HFFc6 (cell line): ENCODE measurements at regions not wholly inside any gene's neighbourhood (a gene's known extent, or its start where the extent isn't known, plus 50 kb on each side); places are given as distances from the start of the nearest gene placed in this dataset.

Experiments
- DNase-seq: peaks from one replicate; pipeline ENCODE4 v3.0.0-alpha.2; 2018
- H3K27ac Mint-ChIP-seq: 2 replicates; pipeline ENCODE4 v1.8.0; 2020; ENCODE audit warnings: mild to moderate bottlenecking, mixed read lengths
- H3K27me3 Mint-ChIP-seq: 2 replicates; pipeline ENCODE4 v1.8.0; 2021; ENCODE audit warnings: mild to moderate bottlenecking, moderate library complexity, mixed read lengths; ENCODE audit not compliant: insufficient read depth
- H3K36me3 Mint-ChIP-seq: 2 replicates; pipeline ENCODE4 v1.8.0; 2021; ENCODE audit warnings: low read depth, mixed read lengths
- H3K4me1 Mint-ChIP-seq: 2 replicates; pipeline ENCODE4 v1.8.0; 2020; ENCODE audit warnings: low read depth, mixed read lengths
- H3K4me3 Mint-ChIP-seq: 2 replicates; pipeline ENCODE4 v1.8.0; 2020; ENCODE audit warnings: mild to moderate bottlenecking, moderate library complexity, mixed read lengths
- H3K9me3 Mint-ChIP-seq: 2 replicates; pipeline ENCODE4 v1.8.0; 2020; ENCODE audit warnings: mild to moderate bottlenecking, mixed read lengths
- CTCF ChIP-seq: fragments of 200-600 bp; sonication (generic); IDR thresholded peaks from 2 replicates; pipeline ENCODE4 v1.5.0; 2021; ENCODE audit warnings: antibody characterized with exemption, mild to moderate bottlenecking

- Mint-ChIP-seq H3K36me3 (no peaks in the 10 kb centered on the region), H3K4me3 (peak overlapping the region; percentile 83; the same call in 1 of the 2 replicates), H3K9me3 (no peaks in the 10 kb centered on the region), H3K4me1 (peaks cover 21% of the 10 kb centered on the region), H3K27ac (peak overlapping the region; percentile 95), H3K27me3 (peaks cover 10% of the 10 kb centered on the region; the same call in 1 of the 2 replicates)
- no peak for TF ChIP-seq CTCF
- DNase-seq, result no peak
Measured at GRCh38 chr5:134464988-134465815, 53.5 kb upstream of the CDKN2AIPNL start.

- H3K9me3 Mint-ChIP-seq, result no peaks in the 10 kb centered on the region
- H3K36me3 Mint-ChIP-seq, result no peaks in the 10 kb centered on the region
- no peak overlapping the region for H3K27ac Mint-ChIP-seq
- TF ChIP-seq CTCF, result no peak
- H3K4me1 Mint-ChIP-seq, result peaks cover 22% of the 10 kb centered on the region
- no peak for DNase-seq
- H3K27me3 Mint-ChIP-seq, result peaks cover 8% of the 10 kb centered on the region; the same call in 1 of the 2 replicates
- no peak overlapping the region for H3K4me3 Mint-ChIP-seq
Measured at GRCh38 chr5:134463991-134464760, 52.5 kb upstream of the CDKN2AIPNL start.

GRCh38 chr5:134463176-134463720, 51.6 kb upstream of the CDKN2AIPNL start:
- H3K27ac Mint-ChIP-seq, result no peak overlapping the region
- no peak overlapping the region for H3K4me3 Mint-ChIP-seq
- H3K27me3 Mint-ChIP-seq, result peaks cover 8% of the 10 kb centered on the region; the same call in 1 of the 2 replicates
- H3K4me1 Mint-ChIP-seq, result peaks cover 31% of the 10 kb centered on the region
- DNase-seq, result no peak
- no peaks in the 10 kb centered on the region for H3K36me3 Mint-ChIP-seq
- TF ChIP-seq CTCF, result no peak
- H3K9me3 Mint-ChIP-seq, result no peaks in the 10 kb centered on the region

GRCh38 chr5:134462761-134463160, 51.1 kb upstream of the CDKN2AIPNL start:
- no peak for DNase-seq
- Mint-ChIP-seq H3K36me3 (no peaks in the 10 kb centered on the region), H3K4me3 (no peak overlapping the region), H3K4me1 (peaks cover 36% of the 10 kb centered on the region), H3K9me3 (no peaks in the 10 kb centered on the region), H3K27ac (no peak overlapping the region), H3K27me3 (peaks cover 8% of the 10 kb centered on the region)
- TF ChIP-seq CTCF, result 0 out of 2 replicates have a peak, but pooled peaks have one; percentile 9

GRCh38 chr5:134462047-134462575, 50.4 kb upstream of the CDKN2AIPNL start:
- Mint-ChIP-seq H3K36me3 (no peaks in the 10 kb centered on the region), H3K4me1 (peaks cover 38% of the 10 kb centered on the region), H3K27me3 (peaks cover 8% of the 10 kb centered on the region), H3K4me3 (no peak overlapping the region), H3K27ac (no peak overlapping the region), H3K9me3 (no peaks in the 10 kb centered on the region)
- TF ChIP-seq CTCF, result no peak
- DNase-seq, result no peak
